ENCODE measurements at regions not wholly inside any gene's neighbourhood (a gene's known extent, or its start where the extent isn't known, plus 50 kb on each side); places are given as distances from the start of the nearest gene placed in this dataset.

GRCh38 chr6:11337306-11337705 lies 104.8 kb upstream of the NEDD9 start:
- TF ChIP-seq CTCF (IDR thresholded peaks at IDR 0.05) (no peak), TEAD1 (CRISPR knock-in tag; IDR thresholded peaks at IDR 0.05) (no peak)

Measured in WTC11 (cell line).